NOMO-1 treated with dmso at 0.1 percent for 144 hours (cell line): ENCODE measurements at regions not wholly inside any gene's neighbourhood (a gene's known extent, or its start where the extent isn't known, plus 50 kb on each side); places are given as distances from the start of the nearest gene placed in this dataset.
"Not testable (repeated sequence)": the region's sequence is repeated elsewhere in the genome, so short reads cannot be mapped to it uniquely, and the experiment has no call there.

Experiments used
- DNase-seq: peaks from one replicate; lab custom pipeline; 2025; ENCODE audit not compliant: unreplicated experiment; lab: John Stamatoyannopoulos, UW

GRCh38 chr5:42074353-42074752 lies 149.3 kb downstream of the FBXO4 start:
- no peak for DNase-seq

GRCh38 chr5:42089705-42090104 lies 164.6 kb downstream of the FBXO4 start:
- DNase-seq, result no peak

DNA sequence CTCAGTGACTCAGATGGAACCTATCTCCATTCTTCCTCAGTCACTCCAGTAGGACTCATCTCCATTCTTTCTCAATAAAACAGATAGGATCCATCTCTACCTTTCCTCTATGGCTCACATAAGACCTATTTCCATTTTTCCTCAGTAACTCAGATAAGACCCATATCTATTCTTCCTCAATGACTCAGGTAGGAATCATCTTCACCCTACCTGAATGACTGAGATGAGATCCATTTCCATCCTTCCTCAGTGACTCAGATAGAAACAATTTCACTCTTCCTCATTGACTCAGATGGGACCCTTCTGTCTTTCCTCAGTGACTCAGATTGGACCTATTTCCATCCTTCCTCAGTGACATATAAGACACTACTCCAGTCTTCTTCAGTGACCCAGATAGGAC lies 165.1 kb downstream of the FBXO4 start:
- no peak for DNase-seq

GRCh38 chr5:42099846-42100245 lies 174.8 kb downstream of the FBXO4 start:
- not testable (repeated sequence) for DNase-seq

DNA sequence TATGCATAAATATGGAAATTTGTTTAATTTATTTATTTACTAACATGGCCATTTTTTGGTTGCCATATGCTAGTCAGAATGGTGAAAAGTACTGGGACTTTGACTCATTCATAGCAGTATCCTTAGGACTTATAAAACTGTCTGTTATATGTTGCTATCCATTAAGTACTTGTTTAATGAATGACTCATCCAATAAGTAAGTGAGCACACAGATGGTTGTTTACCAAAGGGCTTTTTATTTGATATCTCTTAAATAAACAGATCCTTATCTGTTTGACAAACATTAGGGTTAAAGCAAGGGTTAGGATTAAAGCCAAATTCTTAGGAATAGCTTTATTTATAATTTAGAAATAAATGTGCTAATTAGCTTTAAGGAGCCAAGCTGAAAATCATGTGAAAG lies 183.4 kb downstream of the FBXO4 start:
- DNase-seq, result no peak

- DNase-seq, result no peak
Observed at GRCh38 chr5:42109006-42109572, 184.0 kb downstream of the FBXO4 start.

DNA sequence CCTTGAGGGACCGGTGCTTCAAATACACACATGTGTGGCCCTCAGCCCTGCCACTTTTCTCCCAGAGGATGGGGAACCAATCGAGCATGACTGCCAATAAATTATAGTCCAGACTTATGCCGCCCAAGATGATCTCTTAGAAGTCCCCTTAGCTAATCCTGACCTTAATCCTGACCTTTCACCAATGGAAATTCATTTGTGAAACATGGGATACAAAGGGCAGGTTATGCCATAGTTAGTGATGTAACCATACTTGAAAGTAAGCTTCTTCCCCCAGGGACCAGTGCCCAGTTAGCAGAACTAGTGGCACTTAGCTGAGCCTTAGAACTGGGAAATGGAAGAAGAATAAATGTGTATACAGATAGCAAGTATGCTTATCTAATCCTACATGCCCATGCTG lies 190.6 kb downstream of the FBXO4 start:
- not testable (repeated sequence) for DNase-seq

DNA sequence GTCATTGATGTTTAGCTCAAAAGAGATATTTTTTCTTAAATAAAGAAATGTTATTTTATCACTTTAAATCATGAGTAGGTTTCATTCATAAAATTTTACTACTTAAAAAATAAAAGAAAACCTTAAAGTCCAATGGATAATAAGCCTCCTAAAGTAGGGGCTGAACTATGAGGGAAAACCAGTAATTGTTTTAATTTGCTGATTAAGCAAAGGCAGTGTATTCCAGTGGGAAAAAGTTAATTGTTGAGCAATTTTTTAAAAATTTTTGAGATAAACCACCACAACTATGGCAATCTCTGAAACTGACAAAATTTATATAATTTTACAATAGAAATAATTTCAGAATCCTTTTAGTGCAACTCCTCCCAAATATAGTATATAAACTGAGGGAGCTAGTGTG lies 195.0 kb downstream of the FBXO4 start:
- DNase-seq, result no peak

DNA sequence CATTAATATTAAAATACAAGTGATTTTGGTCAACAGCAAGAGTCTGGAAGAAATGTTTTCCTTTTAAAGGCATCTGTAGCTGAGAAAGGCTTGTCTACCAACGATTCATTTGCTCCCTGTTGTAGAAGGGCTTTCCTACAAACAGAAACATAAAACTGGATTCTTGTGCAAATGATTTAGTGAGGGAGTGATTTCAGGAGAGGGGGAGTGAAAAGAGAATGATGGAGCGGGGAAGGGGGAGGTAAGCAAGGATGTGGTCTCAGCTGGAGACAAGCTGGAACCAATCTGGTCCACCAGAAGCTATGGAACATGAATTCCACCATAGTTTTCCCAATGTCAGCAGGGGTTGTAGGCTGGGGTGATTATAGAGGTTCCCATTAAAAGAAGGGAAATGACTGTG lies 196.3 kb downstream of the FBXO4 start:
- DNase-seq, result no peak

- DNase-seq, result no peak
Observed at GRCh38 chr5:42131081-42131480, 206.0 kb downstream of the FBXO4 start.

GRCh38 chr5:42143361-42143760 lies 218.3 kb downstream of the FBXO4 start:
- no peak for DNase-seq

GRCh38 chr5:42148813-42149212 lies 223.7 kb downstream of the FBXO4 start:
- DNase-seq, result no peak

- DNase-seq, result no peak
Observed at GRCh38 chr5:42157215-42157614, 232.1 kb downstream of the FBXO4 start.

DNA sequence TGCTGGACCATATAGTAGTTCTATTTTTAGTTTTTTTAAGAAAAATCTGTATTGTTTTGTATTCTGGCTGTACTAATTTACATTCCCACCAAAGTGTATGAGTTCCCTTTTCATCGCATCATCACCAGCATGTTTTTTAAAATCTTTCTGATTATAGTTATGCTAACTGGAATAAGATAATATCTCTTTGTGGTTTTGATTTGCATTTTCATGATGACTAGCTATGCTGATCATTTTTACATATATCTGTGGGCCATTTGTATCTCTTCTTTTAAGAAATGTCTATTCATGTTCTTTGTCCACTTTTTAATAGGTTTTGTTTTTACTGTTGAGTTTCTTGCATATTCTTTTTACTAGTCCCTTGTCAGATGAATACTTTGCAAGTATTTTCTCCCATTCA lies 238.0 kb downstream of the FBXO4 start:
- no peak for DNase-seq

DNA sequence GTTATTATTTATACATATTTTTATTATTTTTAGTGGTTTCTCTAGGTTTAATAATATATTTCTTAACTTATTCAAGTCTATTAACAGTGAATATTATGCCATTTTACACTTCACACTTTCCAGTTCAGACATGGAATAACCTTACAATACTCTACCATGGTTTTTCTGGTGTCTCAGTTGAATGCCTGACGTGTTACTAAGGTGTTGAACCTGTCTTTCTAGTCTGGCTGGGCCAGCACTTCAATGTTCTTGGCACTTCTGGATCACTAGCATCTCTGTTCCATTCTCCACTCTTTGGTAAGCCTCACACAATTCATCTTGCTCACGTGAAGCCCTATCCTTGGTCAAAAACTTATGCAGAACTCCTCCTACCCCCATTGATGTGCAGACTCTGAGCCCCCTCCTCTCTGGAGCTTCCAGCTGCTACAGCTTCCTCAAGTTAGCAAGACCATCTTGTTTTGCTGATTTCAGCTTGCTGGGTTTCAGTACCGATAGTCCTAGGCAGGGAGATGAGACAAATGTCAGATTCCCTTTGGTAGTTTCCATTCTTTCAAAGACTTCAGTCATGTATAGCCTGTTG lies 243.1 kb downstream of the FBXO4 start:
- no peak for DNase-seq

- DNase-seq, result not testable (repeated sequence)
Observed at GRCh38 chr5:42176118-42176517, 247.1 kb upstream of the GHR start.

GRCh38 chr5:42179843-42180242 lies 243.4 kb upstream of the GHR start:
- DNase-seq, result not testable (repeated sequence)

DNA sequence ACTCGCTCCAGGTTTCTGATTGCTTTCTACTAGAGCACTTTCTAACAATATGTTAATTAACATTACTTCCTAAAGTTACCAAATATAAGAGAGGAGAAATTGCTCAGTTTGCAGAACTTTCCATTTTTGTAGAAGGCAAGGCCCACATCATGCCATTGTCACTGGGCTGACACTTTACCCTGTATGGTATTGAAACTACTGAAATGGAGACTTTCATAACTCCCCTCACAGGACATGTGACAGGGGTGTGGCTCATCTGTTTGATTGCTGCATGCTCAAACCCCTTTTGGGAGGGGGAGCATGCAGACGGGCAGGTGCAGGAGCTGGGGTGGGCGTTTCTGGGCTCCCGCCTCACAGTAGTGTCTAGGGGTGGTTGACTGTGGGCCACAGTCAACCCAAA lies 206.3 kb upstream of the GHR start:
- DNase-seq, result no peak

DNA sequence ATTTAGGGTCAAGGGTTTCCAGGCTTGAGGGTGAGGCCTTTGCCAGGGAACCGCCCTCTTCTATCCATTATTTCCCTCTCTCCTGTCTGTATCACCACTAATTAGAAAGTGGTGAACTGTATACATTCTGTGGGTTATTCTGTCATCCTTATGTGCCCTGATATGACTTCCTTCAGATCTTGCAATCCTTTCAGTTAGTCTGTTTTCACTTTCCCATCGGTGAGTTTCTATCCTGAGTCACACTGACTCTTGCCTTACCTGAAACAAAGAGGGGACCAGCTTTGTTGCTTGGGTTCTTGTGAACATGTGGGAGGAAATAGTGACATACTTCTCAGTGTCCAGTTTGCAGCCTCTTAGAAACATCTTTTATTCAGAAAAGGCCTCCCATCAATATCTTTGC lies 205.4 kb upstream of the GHR start:
- no peak for DNase-seq

DNA sequence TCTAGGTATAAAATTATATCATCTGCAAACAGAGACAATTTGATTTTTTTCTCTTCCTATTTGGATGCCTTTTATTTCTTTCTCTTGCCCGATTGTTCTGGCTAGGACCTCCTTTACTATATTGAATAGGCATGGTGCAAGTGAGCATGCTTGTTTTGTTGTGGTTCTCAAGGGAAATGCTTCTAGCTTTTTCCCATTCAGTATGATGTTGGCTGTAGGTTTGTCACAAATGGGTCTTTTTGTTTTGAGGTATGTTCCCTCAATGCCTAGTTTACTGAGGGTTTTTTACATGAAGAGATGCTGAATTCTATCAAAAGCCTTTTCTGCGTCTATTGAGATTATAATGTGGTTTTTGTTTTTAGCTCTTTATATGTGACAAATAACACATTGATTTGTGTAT lies 198.2 kb upstream of the GHR start:
- DNase-seq, result no peak

DNA sequence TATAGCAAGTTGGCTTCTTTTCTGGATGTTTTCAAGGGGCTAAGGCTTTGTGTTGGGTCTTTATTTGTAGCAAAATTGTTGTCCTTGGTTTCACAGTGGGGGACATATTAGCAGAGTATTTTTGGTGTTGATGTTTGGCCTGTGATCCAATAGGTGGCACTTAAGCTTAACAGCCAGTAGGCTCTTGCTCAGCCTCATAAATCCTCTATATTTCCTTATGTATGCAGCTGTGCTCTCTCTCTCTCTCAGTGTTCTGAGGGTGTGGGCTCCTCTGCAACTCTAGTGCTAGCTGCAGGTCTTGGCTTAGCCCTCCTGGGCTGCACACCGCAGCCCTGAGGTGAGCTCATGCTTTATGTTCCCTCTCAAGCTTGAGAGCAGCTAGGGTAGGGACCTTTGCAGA lies 195.0 kb upstream of the GHR start:
- DNase-seq, result no peak

- DNase-seq, result no peak
Observed at GRCh38 chr5:42230839-42231238, 192.4 kb upstream of the GHR start.

- DNase-seq, result no peak
Observed at GRCh38 chr5:42235241-42235640, 188.0 kb upstream of the GHR start.
